ENCODE measurements at regions not wholly inside any gene's neighbourhood (a gene's known extent, or its start where the extent isn't known, plus 50 kb on each side); places are given as distances from the start of the nearest gene placed in this dataset.

GRCh38 chr5:8381972-8382371 lies 513.0 kb downstream of the MTRR start:
- Histone ChIP-seq H2AFZ (ENCODE audit: low read length) (no peak overlapping the region), H3K4me3 (replicated peaks in 1 of 3; ENCODE audit: insufficient read depth in 1 of 3, low read depth in 2 of 3, low read length in 3 of 3) (no peak overlapping the region), H3K9ac (ENCODE audit: insufficient read depth, low read depth, low read length) (no peak overlapping the region), H3K27me3 (ENCODE audit: control insufficient read depth in 1 of 2, insufficient read depth in 2 of 2, low read length in 2 of 2) (no peaks in the 10 kb centered on the region), H4K20me1 (ENCODE audit: insufficient read depth, low read length) (no peaks in the 10 kb centered on the region), H3K36me3 (replicated peaks in 1 of 2; ENCODE audit: control insufficient read depth in 1 of 2, insufficient read depth in 2 of 2, low read length in 2 of 2) (no peaks in the 10 kb centered on the region), H3K4me2 (ENCODE audit: low read depth, low read length) (no peak overlapping the region), H3K9me3 (ENCODE audit: low read length) (peaks cover 45% of the 10 kb centered on the region), H3K4me1 (ENCODE audit: insufficient read depth, low read length) (no peaks in the 10 kb centered on the region), H3K27ac (ENCODE audit: extremely low read length, insufficient read depth, low read length) (no peak overlapping the region), H3K79me2 (ENCODE audit: insufficient read depth, low read length) (no peaks in the 10 kb centered on the region)
- CTCF ChIA-PET (ENCODE audit: low intra/inter-chr PET ratio, low total read pairs) = no interaction called here
- no peak for FAIRE-seq
- no peak for ATAC-seq
- POLR2A ChIA-PET = no interaction called here
- intact Hi-C loops (cut with micrococcal nuclease; ENCODE audit: unreplicated experiment) (no loop called here), in situ Hi-C loops (cut with HindIII; ENCODE audit: extremely low pct_ligation_motif_present, low pct_unique_long_range_greater_than_20kb) (no loop called here)
- DNase-seq (ENCODE audit: low spot score) = no peak
- no peak for TF ChIP-seq POLR2A (IDR thresholded peaks at IDR 0.05; ENCODE audit: insufficient read depth in 1 of 2, low read depth in 2 of 2, low read length in 2 of 2)
- TF ChIP-seq E2F2 (CRISPR knock-in tag; IDR thresholded peaks at IDR 0.05; ENCODE audit: borderline replicate concordance) = no peak
- no peak for TF ChIP-seq ZNF383 (CRISPR knock-in tag; IDR thresholded peaks at IDR 0.05; ENCODE audit: borderline replicate concordance)
- TF ChIP-seq BRCA1 (CRISPR knock-in tag; IDR thresholded peaks at IDR 0.05) = no peak
- no TSS peak for BruUV-seq (replicated peaks)

- Histone ChIP-seq H3K27ac (ENCODE audit: extremely low read length, insufficient read depth, low read length) (no peak overlapping the region), H2AFZ (ENCODE audit: low read length) (no peak overlapping the region), H3K27me3 (ENCODE audit: control insufficient read depth in 1 of 2, insufficient read depth in 2 of 2, low read length in 2 of 2) (no peaks in the 10 kb centered on the region), H3K9ac (ENCODE audit: insufficient read depth, low read depth, low read length) (no peak overlapping the region), H3K4me2 (ENCODE audit: low read depth, low read length) (no peak overlapping the region), H3K4me1 (ENCODE audit: insufficient read depth, low read length) (no peaks in the 10 kb centered on the region), H3K4me3 (replicated peaks in 1 of 3; ENCODE audit: insufficient read depth in 1 of 3, low read depth in 2 of 3, low read length in 3 of 3) (no peak overlapping the region), H3K36me3 (replicated peaks in 1 of 2; ENCODE audit: control insufficient read depth in 1 of 2, insufficient read depth in 2 of 2, low read length in 2 of 2) (no peaks in the 10 kb centered on the region), H4K20me1 (ENCODE audit: insufficient read depth, low read length) (no peaks in the 10 kb centered on the region), H3K79me2 (ENCODE audit: insufficient read depth, low read length) (no peaks in the 10 kb centered on the region), H3K9me3 (ENCODE audit: low read length) (peaks cover 50% of the 10 kb centered on the region)
- BruUV-seq (replicated peaks) = no TSS peak
- POLR2A ChIA-PET = no interaction called here
- in situ Hi-C loops (cut with HindIII; ENCODE audit: extremely low pct_ligation_motif_present, low pct_unique_long_range_greater_than_20kb) = no loop called here
- ATAC-seq (no peak), FAIRE-seq (no peak), DNase-seq (ENCODE audit: low spot score) (no peak)
- TF ChIP-seq MEIS2 (CRISPR knock-in tag; IDR thresholded peaks at IDR 0.05) = no peak
- no peak for TF ChIP-seq ZNF770 (CRISPR knock-in tag; IDR thresholded peaks at IDR 0.05)
- TF ChIP-seq HNF4G (IDR thresholded peaks at IDR 0.05; ENCODE audit: borderline replicate concordance, low read depth, low read length) = no peak
- no peak for TF ChIP-seq HNF4G (CRISPR knock-in tag; IDR thresholded peaks at IDR 0.05; ENCODE audit: borderline replicate concordance, low read depth)
- TF ChIP-seq FOSL1 (CRISPR knock-in tag; IDR thresholded peaks at IDR 0.05; ENCODE audit: borderline replicate concordance) = no peak
- no peak for TF ChIP-seq ZNF362 (CRISPR knock-in tag; IDR thresholded peaks at IDR 0.05; ENCODE audit: borderline replicate concordance)
- no peak for TF ChIP-seq ZBTB3 (CRISPR knock-in tag; IDR thresholded peaks at IDR 0.05; ENCODE audit: borderline replicate concordance, low read depth)
- CTCF ChIA-PET (ENCODE audit: low intra/inter-chr PET ratio, low total read pairs) = no interaction called here
- WGBS (ENCODE audit: low lambda C conversion rate) = 1% methylated on average over 5 of the region's 5 CpGs
- intact Hi-C loops (cut with micrococcal nuclease; ENCODE audit: unreplicated experiment) = no loop called here
Observed at GRCh38 chr5:8382456-8382855, 513.5 kb downstream of the MTRR start.
